GM12892 (cell line): ENCODE measurements at regions not wholly inside any gene's neighbourhood (a gene's known extent, or its start where the extent isn't known, plus 50 kb on each side); places are given as distances from the start of the nearest gene placed in this dataset.

ENCODE experiments used
- POLR2A ChIP-seq: IDR thresholded peaks from 2 replicates; pipeline ENCODE4 v1.6.1; 2011; ENCODE audit warnings: low read depth, low read length, control low read depth
- POLR2AphosphoS5 ChIP-seq: IDR thresholded peaks from 2 replicates; pipeline ENCODE4 v1.6.1; 2011; ENCODE audit warnings: low read depth, low read length, control low read depth
- TAF1 ChIP-seq: IDR thresholded peaks from 2 replicates; pipeline ENCODE4 v1.6.1; 2011; ENCODE audit warnings: low read depth, mild to moderate bottlenecking, control low read depth, low read length, borderline replicate concordance

GRCh38 chr14:39861696-39862095 is 429.5 kb upstream of the FBXO33 start:
- TF ChIP-seq POLR2A: no peak
- TF ChIP-seq POLR2AphosphoS5: no peak
- TF ChIP-seq TAF1: no peak
